MM.1S (cell line): ENCODE measurements at regions not wholly inside any gene's neighbourhood (a gene's known extent, or its start where the extent isn't known, plus 50 kb on each side); places are given as distances from the start of the nearest gene placed in this dataset.

Experiments used
- EZH2phosphoT487 ChIP-seq: fragments of 300-600 bp; sonication (generic); IDR thresholded peaks from 2 replicates; pipeline ENCODE4 v1.6.1; 2018; ENCODE audit warnings: antibody characterized with exemption, low read length
- TF ChIP-seq, protein P1 (sequence below): fragments of 300-600 bp; sonication (generic); IDR thresholded peaks from 2 replicates; pipeline ENCODE4 v1.5.1; 2016; ENCODE audit warnings: antibody characterized with exemption, low read length, mixed read lengths

DNA sequence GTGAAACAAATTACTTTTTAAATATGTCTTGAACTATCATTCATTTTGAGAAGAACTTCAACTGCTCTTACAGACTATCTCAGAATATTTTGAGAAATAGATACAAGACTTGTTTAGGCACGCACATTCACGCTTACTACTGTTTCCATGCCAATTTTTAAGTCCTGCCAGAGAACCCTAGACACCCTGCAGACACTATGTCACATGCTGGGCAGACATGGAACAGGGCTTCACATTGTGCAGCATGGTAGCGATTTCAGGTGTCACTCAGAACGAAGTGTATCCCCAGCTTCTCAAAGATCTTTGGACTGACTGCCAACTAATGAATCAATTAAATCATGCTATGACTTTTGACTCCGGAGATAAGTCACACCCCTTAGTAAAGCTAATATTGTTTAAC lies 128.7 kb upstream of the SLC27A6 start:
- TF ChIP-seq, protein P1, sequence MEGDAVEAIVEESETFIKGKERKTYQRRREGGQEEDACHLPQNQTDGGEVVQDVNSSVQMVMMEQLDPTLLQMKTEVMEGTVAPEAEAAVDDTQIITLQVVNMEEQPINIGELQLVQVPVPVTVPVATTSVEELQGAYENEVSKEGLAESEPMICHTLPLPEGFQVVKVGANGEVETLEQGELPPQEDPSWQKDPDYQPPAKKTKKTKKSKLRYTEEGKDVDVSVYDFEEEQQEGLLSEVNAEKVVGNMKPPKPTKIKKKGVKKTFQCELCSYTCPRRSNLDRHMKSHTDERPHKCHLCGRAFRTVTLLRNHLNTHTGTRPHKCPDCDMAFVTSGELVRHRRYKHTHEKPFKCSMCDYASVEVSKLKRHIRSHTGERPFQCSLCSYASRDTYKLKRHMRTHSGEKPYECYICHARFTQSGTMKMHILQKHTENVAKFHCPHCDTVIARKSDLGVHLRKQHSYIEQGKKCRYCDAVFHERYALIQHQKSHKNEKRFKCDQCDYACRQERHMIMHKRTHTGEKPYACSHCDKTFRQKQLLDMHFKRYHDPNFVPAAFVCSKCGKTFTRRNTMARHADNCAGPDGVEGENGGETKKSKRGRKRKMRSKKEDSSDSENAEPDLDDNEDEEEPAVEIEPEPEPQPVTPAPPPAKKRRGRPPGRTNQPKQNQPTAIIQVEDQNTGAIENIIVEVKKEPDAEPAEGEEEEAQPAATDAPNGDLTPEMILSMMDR, result no peak
- TF ChIP-seq EZH2phosphoT487, result no peak
